ENCODE measurements at regions not wholly inside any gene's neighbourhood (a gene's known extent, or its start where the extent isn't known, plus 50 kb on each side); places are given as distances from the start of the nearest gene placed in this dataset.

GRCh38 chr10:107585630-107586029, 421.1 kb upstream of the SORCS1 start:
- H3F3A ChIP-seq (ENCODE audit: low read depth), result no peaks in the 10 kb centered on the region
- H3K4me2 ChIP-seq (ENCODE audit: low read depth, low read length, poor library complexity, severe bottlenecking), result no peak overlapping the region
- no peaks in the 10 kb centered on the region for H4K20me1 ChIP-seq (ENCODE audit: insufficient read depth, low read length, poor library complexity, severe bottlenecking)
- no peak overlapping the region for H2AFZ ChIP-seq (ENCODE audit: low read length)
- no peaks in the 10 kb centered on the region for H3K4me1 ChIP-seq (ENCODE audit: insufficient read depth, low read length, poor library complexity, severe bottlenecking)
- no peaks in the 10 kb centered on the region for H3K36me3 ChIP-seq (ENCODE audit: insufficient read depth, low read length)
- no peaks in the 10 kb centered on the region for H3K79me2 ChIP-seq (ENCODE audit: insufficient read depth, low read length)
- TF ChIP-seq, protein P1, sequence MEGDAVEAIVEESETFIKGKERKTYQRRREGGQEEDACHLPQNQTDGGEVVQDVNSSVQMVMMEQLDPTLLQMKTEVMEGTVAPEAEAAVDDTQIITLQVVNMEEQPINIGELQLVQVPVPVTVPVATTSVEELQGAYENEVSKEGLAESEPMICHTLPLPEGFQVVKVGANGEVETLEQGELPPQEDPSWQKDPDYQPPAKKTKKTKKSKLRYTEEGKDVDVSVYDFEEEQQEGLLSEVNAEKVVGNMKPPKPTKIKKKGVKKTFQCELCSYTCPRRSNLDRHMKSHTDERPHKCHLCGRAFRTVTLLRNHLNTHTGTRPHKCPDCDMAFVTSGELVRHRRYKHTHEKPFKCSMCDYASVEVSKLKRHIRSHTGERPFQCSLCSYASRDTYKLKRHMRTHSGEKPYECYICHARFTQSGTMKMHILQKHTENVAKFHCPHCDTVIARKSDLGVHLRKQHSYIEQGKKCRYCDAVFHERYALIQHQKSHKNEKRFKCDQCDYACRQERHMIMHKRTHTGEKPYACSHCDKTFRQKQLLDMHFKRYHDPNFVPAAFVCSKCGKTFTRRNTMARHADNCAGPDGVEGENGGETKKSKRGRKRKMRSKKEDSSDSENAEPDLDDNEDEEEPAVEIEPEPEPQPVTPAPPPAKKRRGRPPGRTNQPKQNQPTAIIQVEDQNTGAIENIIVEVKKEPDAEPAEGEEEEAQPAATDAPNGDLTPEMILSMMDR (conservative IDR thresholded peaks at IDR 0.05; ENCODE audit: low read length), result no peak
- no peak for TF ChIP-seq EZH2phosphoT487 (IDR thresholded peaks at IDR 0.05; ENCODE audit: borderline replicate concordance)
- H3K9me3 ChIP-seq (ENCODE audit: insufficient read depth, low read depth, low read length), result no peaks in the 10 kb centered on the region
- no peak overlapping the region for H3K9ac ChIP-seq (ENCODE audit: low read depth, low read length, poor library complexity, severe bottlenecking)
- H3K9me2 ChIP-seq (replicated peaks; ENCODE audit: low read depth, low read length), result no peaks in the 10 kb centered on the region
- no peaks in the 10 kb centered on the region for H3K27me3 ChIP-seq (ENCODE audit: insufficient read depth, low read length, poor library complexity, severe bottlenecking)
- no peak overlapping the region for H3K4me3 ChIP-seq (ENCODE audit: low read length, poor library complexity, severe bottlenecking)

- Histone ChIP-seq H3K9ac (ENCODE audit: low read depth, low read length, poor library complexity, severe bottlenecking) (no peak overlapping the region), H4K20me1 (ENCODE audit: insufficient read depth, low read length, poor library complexity, severe bottlenecking) (no peaks in the 10 kb centered on the region), H3K4me3 (ENCODE audit: low read length, poor library complexity, severe bottlenecking) (no peak overlapping the region), H3K27me3 (ENCODE audit: insufficient read depth, low read length, poor library complexity, severe bottlenecking) (no peaks in the 10 kb centered on the region), H3K4me2 (ENCODE audit: low read depth, low read length, poor library complexity, severe bottlenecking) (no peak overlapping the region), H3K9me3 (ENCODE audit: insufficient read depth, low read depth, low read length) (no peaks in the 10 kb centered on the region), H3F3A (ENCODE audit: low read depth) (no peaks in the 10 kb centered on the region), H3K36me3 (ENCODE audit: insufficient read depth, low read length) (no peaks in the 10 kb centered on the region), H2AFZ (ENCODE audit: low read length) (no peak overlapping the region), H3K9me2 (replicated peaks; ENCODE audit: low read depth, low read length) (no peaks in the 10 kb centered on the region), H3K4me1 (ENCODE audit: insufficient read depth, low read length, poor library complexity, severe bottlenecking) (no peaks in the 10 kb centered on the region), H3K79me2 (ENCODE audit: insufficient read depth, low read length) (no peaks in the 10 kb centered on the region)
- TF ChIP-seq, protein P1 (conservative IDR thresholded peaks at IDR 0.05; ENCODE audit: low read length), result no peak
- TF ChIP-seq EZH2phosphoT487 (IDR thresholded peaks at IDR 0.05; ENCODE audit: borderline replicate concordance), result no peak
Observed at GRCh38 chr10:107583974-107584373, 419.5 kb upstream of the SORCS1 start.

GRCh38 chr10:107579970-107580369, 415.5 kb upstream of the SORCS1 start:
- no peak overlapping the region for H3K9ac ChIP-seq (ENCODE audit: low read depth, low read length, poor library complexity, severe bottlenecking)
- H3K79me2 ChIP-seq (ENCODE audit: insufficient read depth, low read length), result no peaks in the 10 kb centered on the region
- H3K9me2 ChIP-seq (replicated peaks; ENCODE audit: low read depth, low read length), result no peaks in the 10 kb centered on the region
- H3K27me3 ChIP-seq (ENCODE audit: insufficient read depth, low read length, poor library complexity, severe bottlenecking), result no peaks in the 10 kb centered on the region
- no peak overlapping the region for H3K4me2 ChIP-seq (ENCODE audit: low read depth, low read length, poor library complexity, severe bottlenecking)
- TF ChIP-seq, protein P1 (conservative IDR thresholded peaks at IDR 0.05; ENCODE audit: low read length), result no peak
- TF ChIP-seq EZH2phosphoT487 (IDR thresholded peaks at IDR 0.05; ENCODE audit: borderline replicate concordance), result no peak
- H3F3A ChIP-seq (ENCODE audit: low read depth), result no peaks in the 10 kb centered on the region
- no peaks in the 10 kb centered on the region for H3K9me3 ChIP-seq (ENCODE audit: insufficient read depth, low read depth, low read length)
- H3K36me3 ChIP-seq (ENCODE audit: insufficient read depth, low read length), result no peaks in the 10 kb centered on the region
- H3K4me3 ChIP-seq (ENCODE audit: low read length, poor library complexity, severe bottlenecking), result no peak overlapping the region
- H4K20me1 ChIP-seq (ENCODE audit: insufficient read depth, low read length, poor library complexity, severe bottlenecking), result no peaks in the 10 kb centered on the region
- no peaks in the 10 kb centered on the region for H3K4me1 ChIP-seq (ENCODE audit: insufficient read depth, low read length, poor library complexity, severe bottlenecking)
- no peak overlapping the region for H2AFZ ChIP-seq (ENCODE audit: low read length)

All from Loucy (cell line).